ENCODE measurements at regions not wholly inside any gene's neighbourhood (a gene's known extent, or its start where the extent isn't known, plus 50 kb on each side); places are given as distances from the start of the nearest gene placed in this dataset.
A peak's percentile ranks its signal among the peaks of the same experiment; 100 is the strongest.

DNA sequence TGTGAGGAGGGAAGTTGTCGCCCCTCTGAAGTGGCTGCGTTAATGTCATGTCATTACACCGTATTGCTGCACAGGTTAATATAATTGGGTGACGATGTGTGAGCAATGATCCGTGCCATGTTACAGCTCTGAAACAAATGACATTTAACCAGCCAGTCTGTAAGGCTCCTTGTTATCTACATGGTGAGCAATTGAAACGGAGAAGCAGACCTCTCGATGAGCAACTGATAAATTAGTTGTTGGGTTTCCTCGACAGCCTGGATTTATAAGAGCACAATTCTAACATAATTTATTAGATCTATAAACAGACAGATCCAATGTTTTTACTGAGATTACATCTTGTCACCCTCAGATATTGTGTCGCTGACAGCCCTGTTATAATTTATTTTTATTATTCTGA lies 49.9 kb upstream of the MAFB start:
- TF ChIP-seq, protein P1, sequence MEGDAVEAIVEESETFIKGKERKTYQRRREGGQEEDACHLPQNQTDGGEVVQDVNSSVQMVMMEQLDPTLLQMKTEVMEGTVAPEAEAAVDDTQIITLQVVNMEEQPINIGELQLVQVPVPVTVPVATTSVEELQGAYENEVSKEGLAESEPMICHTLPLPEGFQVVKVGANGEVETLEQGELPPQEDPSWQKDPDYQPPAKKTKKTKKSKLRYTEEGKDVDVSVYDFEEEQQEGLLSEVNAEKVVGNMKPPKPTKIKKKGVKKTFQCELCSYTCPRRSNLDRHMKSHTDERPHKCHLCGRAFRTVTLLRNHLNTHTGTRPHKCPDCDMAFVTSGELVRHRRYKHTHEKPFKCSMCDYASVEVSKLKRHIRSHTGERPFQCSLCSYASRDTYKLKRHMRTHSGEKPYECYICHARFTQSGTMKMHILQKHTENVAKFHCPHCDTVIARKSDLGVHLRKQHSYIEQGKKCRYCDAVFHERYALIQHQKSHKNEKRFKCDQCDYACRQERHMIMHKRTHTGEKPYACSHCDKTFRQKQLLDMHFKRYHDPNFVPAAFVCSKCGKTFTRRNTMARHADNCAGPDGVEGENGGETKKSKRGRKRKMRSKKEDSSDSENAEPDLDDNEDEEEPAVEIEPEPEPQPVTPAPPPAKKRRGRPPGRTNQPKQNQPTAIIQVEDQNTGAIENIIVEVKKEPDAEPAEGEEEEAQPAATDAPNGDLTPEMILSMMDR (IDR thresholded peaks at IDR 0.05; ENCODE audit: low read depth, low read length) = no peak
- no peak for DNase-seq (ENCODE audit: extremely low read depth, low read depth)

DNA sequence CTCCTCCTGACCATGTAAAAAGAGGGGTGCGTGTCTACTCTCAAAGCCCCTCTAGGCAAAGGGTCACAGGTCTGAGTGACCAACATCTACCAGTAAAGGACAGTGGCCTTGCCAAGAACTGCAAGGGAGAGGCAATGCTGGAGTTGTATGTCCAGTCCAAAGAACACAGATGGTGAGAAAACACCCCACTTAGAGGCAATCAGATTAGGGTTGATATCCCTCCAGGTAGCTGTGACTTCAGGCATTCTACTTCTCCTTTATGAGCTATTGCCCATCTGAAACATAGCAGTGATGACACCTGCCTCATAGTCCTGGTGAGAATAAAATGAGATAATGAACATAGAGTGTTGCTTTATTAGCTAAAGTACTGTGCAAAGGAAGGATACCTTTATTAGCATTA lies 50.8 kb upstream of the MAFB start:
- DNase-seq (ENCODE audit: extremely low read depth, low read depth) = no peak
- TF ChIP-seq, protein P1 (IDR thresholded peaks at IDR 0.05; ENCODE audit: low read depth, low read length) = no peak

DNA sequence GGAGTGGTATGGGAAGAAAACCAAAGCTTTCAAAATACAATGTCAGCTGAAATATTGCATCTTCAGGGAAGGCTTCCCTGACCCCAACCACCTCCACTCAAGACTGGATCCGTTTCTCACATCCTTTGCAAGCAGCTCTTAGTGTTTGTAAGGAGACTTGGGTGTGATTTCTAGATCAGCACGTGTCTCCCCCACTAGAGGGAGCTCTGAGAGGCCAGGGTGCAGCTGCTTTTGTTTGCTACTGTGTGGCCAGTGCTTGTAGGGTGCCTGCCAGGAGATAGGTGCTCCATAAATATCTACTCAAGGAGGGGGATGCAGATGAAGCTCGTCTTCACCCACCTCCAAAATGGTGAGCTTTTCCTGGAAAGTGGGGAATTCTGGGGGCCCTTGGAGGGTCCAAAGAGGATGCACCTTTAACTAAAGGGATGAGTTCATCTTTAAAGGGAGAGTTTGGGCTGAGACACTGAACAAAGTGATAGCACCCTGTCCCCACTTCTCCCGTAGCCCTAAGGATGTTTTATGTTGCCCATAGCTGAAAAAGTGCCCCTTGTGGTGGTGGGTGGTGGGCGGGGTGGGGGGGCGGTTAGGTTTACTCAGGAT lies 52.6 kb upstream of the MAFB start:
- TF ChIP-seq, protein P1 (IDR thresholded peaks at IDR 0.05; ENCODE audit: low read depth, low read length) = peak; percentile 76
- DNase-seq (ENCODE audit: extremely low read depth, low read depth) = peak; percentile 7

DNA sequence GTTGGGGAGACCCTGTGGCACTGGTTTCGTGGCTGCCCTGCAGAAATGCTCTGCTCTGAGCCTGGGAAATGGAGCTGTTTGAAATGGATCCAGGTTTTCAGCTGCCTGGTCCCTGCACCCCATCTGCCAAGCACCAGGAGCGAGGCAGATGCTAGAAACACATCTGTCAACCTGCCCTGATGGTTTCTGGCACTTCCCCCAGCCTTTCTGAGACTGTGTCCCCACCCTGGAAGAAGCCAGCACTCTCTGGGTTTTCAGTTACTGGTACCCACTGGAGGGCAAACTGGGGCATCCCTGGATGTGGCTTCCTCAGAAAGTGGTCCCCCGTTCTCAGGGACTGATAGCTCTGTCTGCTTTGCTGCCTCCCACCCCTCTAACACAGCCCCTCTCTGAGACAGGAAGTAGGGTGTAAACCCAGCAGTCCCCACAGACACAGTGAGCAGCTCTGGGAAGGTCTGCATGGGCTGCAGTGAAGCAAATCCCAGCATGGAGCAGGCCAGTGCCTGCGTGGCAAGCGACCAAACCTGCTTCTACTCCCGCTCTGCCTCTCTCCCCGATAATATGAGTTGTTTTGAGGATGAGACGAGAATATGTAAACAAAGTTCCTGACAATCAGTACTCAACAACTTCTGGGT lies 54.2 kb upstream of the MAFB start:
- DNase-seq (ENCODE audit: extremely low read depth, low read depth) = no peak

DNA sequence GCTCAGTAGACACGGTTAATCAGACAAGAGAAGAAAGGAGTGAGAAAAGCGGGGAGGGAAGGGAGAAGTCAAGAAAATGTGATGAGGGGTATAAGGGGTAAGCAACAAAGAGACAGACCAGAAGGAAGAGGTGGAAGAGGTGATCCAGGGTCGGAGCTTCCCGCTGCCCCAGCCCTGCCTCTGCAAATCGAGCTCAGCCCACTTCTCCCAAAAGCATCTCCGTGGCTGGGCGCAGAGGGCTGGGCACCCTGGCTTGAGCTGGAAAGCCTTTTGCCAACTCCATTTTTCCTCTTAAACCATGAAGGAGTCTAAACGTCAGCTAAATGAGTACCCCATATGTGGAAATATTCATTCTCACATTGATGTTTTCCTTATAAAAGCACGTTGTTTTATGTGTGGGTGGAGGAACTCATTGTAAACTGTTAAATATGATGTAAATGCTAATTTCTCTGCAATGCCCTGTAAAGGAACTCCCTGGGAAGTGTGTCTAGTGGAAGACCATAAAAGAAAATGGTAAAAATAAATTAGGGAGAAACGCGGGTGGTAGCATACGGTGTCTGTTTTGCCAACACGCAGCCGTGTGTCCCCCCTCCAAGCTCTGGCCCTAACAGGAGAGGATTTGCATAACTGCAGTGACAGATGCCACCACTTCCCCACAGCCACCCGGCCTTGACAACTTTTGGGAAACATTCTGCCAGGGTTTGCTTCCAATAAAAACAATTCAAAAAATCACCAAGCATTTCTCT lies 55.2 kb upstream of the MAFB start:
- TF ChIP-seq, protein P1 (IDR thresholded peaks at IDR 0.05; ENCODE audit: low read depth, low read length) = no peak
- no peak for DNase-seq (ENCODE audit: extremely low read depth, low read depth)

More for the DNA sequence above, 54.2 kb upstream of the MAFB start:
- TF ChIP-seq, protein P1 (IDR thresholded peaks at IDR 0.05; ENCODE audit: low read depth, low read length) = no peak

DNA sequence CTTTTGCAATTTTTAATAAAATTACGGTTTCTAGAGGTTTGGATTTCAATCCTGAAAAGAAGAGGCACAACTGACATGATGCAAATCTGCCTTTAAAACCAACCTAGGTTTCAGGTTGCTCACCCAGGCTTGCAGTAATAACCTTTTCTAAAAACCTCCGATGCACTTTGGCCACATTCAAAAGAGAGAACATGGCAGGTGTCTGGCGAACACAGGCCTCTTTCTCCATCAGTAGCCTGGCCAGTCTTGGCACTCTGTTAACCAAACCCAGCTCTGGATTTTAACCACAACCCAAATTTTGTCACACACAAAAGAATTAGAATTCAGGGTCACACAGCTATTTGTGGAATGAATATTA lies 55.8 kb upstream of the MAFB start:
- TF ChIP-seq, protein P1 (IDR thresholded peaks at IDR 0.05; ENCODE audit: low read depth, low read length) = no peak
- DNase-seq (ENCODE audit: extremely low read depth, low read depth) = no peak

DNA sequence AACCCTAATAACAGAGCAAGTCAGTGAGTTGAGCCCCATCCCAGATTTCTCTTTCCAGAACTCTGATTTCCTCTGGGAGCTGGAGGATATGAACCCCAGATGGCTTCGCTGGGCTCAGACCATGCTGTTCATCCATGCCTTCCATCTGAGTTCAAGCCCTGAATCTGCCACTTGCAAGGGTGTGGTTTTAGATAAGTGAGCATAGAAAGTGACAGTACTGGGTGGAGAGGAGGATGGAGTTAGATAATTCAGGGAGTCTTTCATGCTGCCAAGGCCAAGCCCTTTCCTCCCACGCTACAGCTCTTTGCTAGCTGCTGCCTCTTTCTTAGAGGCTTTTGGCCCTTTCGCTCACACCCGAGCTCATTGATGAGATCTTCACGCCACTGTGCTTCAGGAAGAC lies 57.2 kb upstream of the MAFB start:
- DNase-seq (ENCODE audit: extremely low read depth, low read depth) = no peak
- TF ChIP-seq, protein P1 (IDR thresholded peaks at IDR 0.05; ENCODE audit: low read depth, low read length) = no peak

Data from AG09319 (cell line).